ENCODE measurements at regions not wholly inside any gene's neighbourhood (a gene's known extent, or its start where the extent isn't known, plus 50 kb on each side); places are given as distances from the start of the nearest gene placed in this dataset.

GRCh38 chr7:124686543-124687171 lies 78.9 kb downstream of the GPR37 start:
- in situ Hi-C loops (cut with MboI; ENCODE audit: low sequenced_read_pairs in 4 of 4) = no loop called here
- no peaks in the 10 kb centered on the region for H3K4me1 ChIP-seq
- no peak overlapping the region for H3K4me3 ChIP-seq
- no peaks in the 10 kb centered on the region for H3K9me3 ChIP-seq
- TF ChIP-seq CTCF (IDR thresholded peaks at IDR 0.05 in 4 of 5, conservative IDR thresholded peaks at IDR 0.05 in 1 of 5) (no peak), POLR2A (IDR thresholded peaks at IDR 0.05) (no peak)
- ATAC-seq (no peak), DNase-seq (no peak)
- no peaks in the 10 kb centered on the region for H3K36me3 ChIP-seq
- intact Hi-C loops (cut with DNase I; ENCODE audit: low total_unique reads) = no loop called here
- no peaks in the 10 kb centered on the region for H3K27me3 ChIP-seq
- no peak overlapping the region for H3K27ac ChIP-seq

- DNase-seq (no peak), ATAC-seq (no peak)
- H3K4me3 ChIP-seq = no peak overlapping the region
- no peaks in the 10 kb centered on the region for H3K36me3 ChIP-seq
- no peak overlapping the region for H3K27ac ChIP-seq
- no peaks in the 10 kb centered on the region for H3K4me1 ChIP-seq
- intact Hi-C loops (cut with DNase I; ENCODE audit: low total_unique reads) (no loop called here), in situ Hi-C loops (cut with MboI; ENCODE audit: low sequenced_read_pairs in 4 of 4) (no loop called here)
- H3K9me3 ChIP-seq = no peaks in the 10 kb centered on the region
- TF ChIP-seq POLR2A (IDR thresholded peaks at IDR 0.05) (no peak), CTCF (IDR thresholded peaks at IDR 0.05 in 4 of 5, conservative IDR thresholded peaks at IDR 0.05 in 1 of 5) (no peak)
- no peaks in the 10 kb centered on the region for H3K27me3 ChIP-seq
These were observed 83.6 kb downstream of the GPR37 start for GRCh38 chr7:124681946-124682345.

- Histone ChIP-seq H3K4me1 (no peaks in the 10 kb centered on the region), H3K4me3 (no peak overlapping the region), H3K36me3 (no peaks in the 10 kb centered on the region), H3K9me3 (no peaks in the 10 kb centered on the region), H3K27me3 (no peaks in the 10 kb centered on the region), H3K27ac (no peak overlapping the region)
- in situ Hi-C loops (cut with MboI; ENCODE audit: low sequenced_read_pairs in 4 of 4) (no loop called here), intact Hi-C loops (cut with DNase I; ENCODE audit: low total_unique reads) (no loop called here)
- ATAC-seq = no peak
- no peak for DNase-seq
- TF ChIP-seq CTCF (IDR thresholded peaks at IDR 0.05 in 4 of 5, conservative IDR thresholded peaks at IDR 0.05 in 1 of 5) = no peak
- TF ChIP-seq POLR2A (IDR thresholded peaks at IDR 0.05) = no peak
These were observed 85.3 kb downstream of the GPR37 start for GRCh38 chr7:124680304-124680703.

- ATAC-seq (no peak), DNase-seq (no peak)
- H3K27me3 ChIP-seq = no peaks in the 10 kb centered on the region
- no peak overlapping the region for H3K27ac ChIP-seq
- intact Hi-C loops (cut with DNase I; ENCODE audit: low total_unique reads) = no loop called here
- no peak for TF ChIP-seq CTCF (IDR thresholded peaks at IDR 0.05 in 4 of 5, conservative IDR thresholded peaks at IDR 0.05 in 1 of 5)
- no peak for TF ChIP-seq POLR2A (IDR thresholded peaks at IDR 0.05)
- H3K36me3 ChIP-seq = no peaks in the 10 kb centered on the region
- H3K4me3 ChIP-seq = no peak overlapping the region
- H3K4me1 ChIP-seq = no peaks in the 10 kb centered on the region
- in situ Hi-C loops (cut with MboI; ENCODE audit: low sequenced_read_pairs in 4 of 4) = no loop called here
- H3K9me3 ChIP-seq = no peaks in the 10 kb centered on the region
These were observed 85.9 kb downstream of the GPR37 start for GRCh38 chr7:124679586-124680225.
